Upper lobe of right lung (tissue), 1 donor: ENCODE measurements at regions not wholly inside any gene's neighbourhood (a gene's known extent, or its start where the extent isn't known, plus 50 kb on each side); places are given as distances from the start of the nearest gene placed in this dataset.

Source experiments
- ATAC-seq: fragments of 200-7000 bp; cut with Tn5 transposase; one replicate; pipeline ENCODE4 v1.9.1; 2020; ENCODE audit warnings: mild to moderate bottlenecking, moderate library complexity
- DNase-seq: peaks from one replicate; pipeline ENCODE4 v3.0.0-alpha.2; 2020
- H3K27ac ChIP-seq: fragments of 200-600 bp; one replicate; pipeline ENCODE4 v1.8.0; 2022
- H3K27me3 ChIP-seq: fragments of 200-600 bp; one replicate; pipeline ENCODE4 v1.8.0; 2022; ENCODE audit warnings: mild to moderate bottlenecking
- H3K36me3 ChIP-seq: fragments of 200-600 bp; one replicate; pipeline ENCODE4 v1.8.0; 2022
- H3K4me1 ChIP-seq: fragments of 200-600 bp; one replicate; pipeline ENCODE4 v1.8.0; 2022
- H3K4me3 ChIP-seq: fragments of 200-600 bp; one replicate; pipeline ENCODE4 v1.8.0; 2022; ENCODE audit warnings: mild to moderate bottlenecking
- H3K9me3 ChIP-seq: fragments of 200-600 bp; one replicate; pipeline ENCODE4 v1.8.0; 2022
- CTCF ChIP-seq: fragments of 200-600 bp; IDR thresholded peaks from one replicate; pipeline ENCODE4 v1.8.0; 2022; ENCODE audit warnings: antibody characterized with exemption
- intact Hi-C: fragments of 100-400 bp; cut with DNase I; formaldehyde crosslinking; loops from one replicate; pipeline ENCODE4 v1.11.0; 2022
- donor health status: DM: no; HTN: yes; CAD: no; lungs with severe emphysema.

DNA sequence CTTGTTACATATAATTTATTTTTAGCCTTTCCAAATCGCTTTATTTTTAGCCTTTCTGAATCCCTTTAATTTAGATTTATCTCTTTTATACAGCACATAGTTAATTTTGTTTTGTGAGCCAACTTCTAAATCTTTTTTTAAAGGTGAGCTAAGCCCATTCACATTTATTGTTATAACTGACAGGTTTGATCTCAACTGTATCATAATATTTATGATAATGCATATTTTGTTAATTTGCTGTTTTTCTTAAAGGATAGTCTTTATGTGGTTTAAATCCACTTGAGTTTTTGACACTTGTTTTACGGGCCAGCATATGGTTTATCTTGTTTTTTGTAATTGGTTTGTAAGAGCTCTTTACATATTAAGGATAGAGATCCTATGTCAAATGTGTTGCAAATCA is 177.8 kb upstream of the SMIM23 start:
- no peak for TF ChIP-seq CTCF
- Histone ChIP-seq H3K4me3 (no peak overlapping the region), H3K4me1 (no peaks in the 10 kb centered on the region), H3K27me3 (no peaks in the 10 kb centered on the region), H3K9me3 (no peaks in the 10 kb centered on the region), H3K27ac (no peak overlapping the region), H3K36me3 (no peaks in the 10 kb centered on the region)
- DNase-seq (no peak), ATAC-seq (no peak)
- intact Hi-C loops, result no loop called here

DNA sequence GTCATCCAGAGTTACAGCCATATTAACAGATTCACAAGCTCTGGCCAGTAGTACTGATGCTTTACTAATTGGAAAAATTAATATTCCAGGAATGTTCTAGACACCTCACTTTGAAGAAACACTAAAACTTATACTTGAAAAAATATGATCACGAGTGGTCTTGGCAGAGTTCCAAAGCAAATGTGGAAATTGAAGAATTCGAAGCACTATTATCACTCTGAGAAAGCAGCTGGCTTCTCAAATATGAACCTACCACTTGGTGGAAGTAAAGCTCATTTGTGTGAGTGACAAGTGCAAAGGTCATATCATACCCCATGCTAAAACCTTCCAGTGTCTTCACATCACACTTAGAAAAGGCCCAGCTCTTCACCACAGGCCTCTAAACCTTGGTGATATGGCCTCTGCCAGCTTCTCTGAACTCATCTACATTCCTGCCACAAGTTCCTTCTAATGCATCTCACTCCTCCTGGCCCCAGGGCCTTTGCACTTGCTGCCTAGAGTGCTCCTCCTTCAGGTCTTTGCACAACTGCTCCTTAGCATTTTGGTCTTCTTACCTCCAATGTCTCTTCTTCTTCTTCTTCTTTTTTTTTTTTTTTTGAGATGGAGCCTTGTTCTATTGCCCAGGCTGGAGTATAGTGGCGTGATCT is 175.7 kb upstream of the SMIM23 start:
- DNase-seq, result no peak
- H3K4me3 ChIP-seq, result no peak overlapping the region
- no peaks in the 10 kb centered on the region for H3K9me3 ChIP-seq
- TF ChIP-seq CTCF, result no peak
- no peak overlapping the region for H3K27ac ChIP-seq
- no peaks in the 10 kb centered on the region for H3K4me1 ChIP-seq
- no peaks in the 10 kb centered on the region for H3K27me3 ChIP-seq
- intact Hi-C loops, result no loop called here
- no peaks in the 10 kb centered on the region for H3K36me3 ChIP-seq
- ATAC-seq, result no peak

GRCh38 chr5:171610686-171611085 is 174.9 kb upstream of the SMIM23 start:
- Histone ChIP-seq H3K27me3 (no peaks in the 10 kb centered on the region), H3K36me3 (no peaks in the 10 kb centered on the region), H3K4me3 (no peak overlapping the region), H3K4me1 (peaks cover 6% of the 10 kb centered on the region), H3K9me3 (no peaks in the 10 kb centered on the region), H3K27ac (no peak overlapping the region)
- ATAC-seq, result no peak
- no peak for DNase-seq
- TF ChIP-seq CTCF, result no peak
- intact Hi-C loops, result no loop called here

- ATAC-seq (no peak), DNase-seq (no peak)
- Histone ChIP-seq H3K27me3 (no peaks in the 10 kb centered on the region), H3K27ac (no peak overlapping the region), H3K9me3 (no peaks in the 10 kb centered on the region), H3K36me3 (no peaks in the 10 kb centered on the region), H3K4me1 (peaks cover 6% of the 10 kb centered on the region), H3K4me3 (no peak overlapping the region)
- no peak for TF ChIP-seq CTCF
- intact Hi-C loops, result no loop called here
Observed at GRCh38 chr5:171612749-171613148, 172.9 kb upstream of the SMIM23 start.

DNA sequence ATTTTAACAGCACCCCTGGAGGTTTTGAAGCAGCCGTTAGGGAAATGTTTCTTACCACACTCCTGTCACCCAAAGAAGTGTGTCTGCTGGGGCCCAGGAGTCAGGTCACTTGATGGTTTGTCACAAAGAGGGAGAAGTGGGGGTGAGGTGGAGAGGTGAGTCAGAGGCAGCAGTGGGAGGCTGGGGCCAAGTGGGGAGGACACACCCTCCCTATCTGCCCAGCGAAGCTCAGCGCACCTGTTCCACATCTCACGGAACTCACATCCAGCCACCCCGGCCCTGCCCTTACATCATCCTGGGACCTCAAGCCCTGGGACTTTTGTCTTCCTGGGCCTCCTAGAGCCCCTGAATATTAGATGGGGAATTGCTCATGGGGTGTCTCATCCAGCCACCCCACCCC is 171.1 kb upstream of the SMIM23 start:
- no peaks in the 10 kb centered on the region for H3K27me3 ChIP-seq
- intact Hi-C loops, result no loop called here
- H3K4me1 ChIP-seq, result peaks cover 6% of the 10 kb centered on the region
- no peaks in the 10 kb centered on the region for H3K36me3 ChIP-seq
- no peak for TF ChIP-seq CTCF
- no peak overlapping the region for H3K4me3 ChIP-seq
- ATAC-seq (peak; percentile 45), DNase-seq (no peak)
- no peak overlapping the region for H3K27ac ChIP-seq
- H3K9me3 ChIP-seq, result no peaks in the 10 kb centered on the region
